ENCODE measurements at regions not wholly inside any gene's neighbourhood (a gene's known extent, or its start where the extent isn't known, plus 50 kb on each side); places are given as distances from the start of the nearest gene placed in this dataset.

DNA sequence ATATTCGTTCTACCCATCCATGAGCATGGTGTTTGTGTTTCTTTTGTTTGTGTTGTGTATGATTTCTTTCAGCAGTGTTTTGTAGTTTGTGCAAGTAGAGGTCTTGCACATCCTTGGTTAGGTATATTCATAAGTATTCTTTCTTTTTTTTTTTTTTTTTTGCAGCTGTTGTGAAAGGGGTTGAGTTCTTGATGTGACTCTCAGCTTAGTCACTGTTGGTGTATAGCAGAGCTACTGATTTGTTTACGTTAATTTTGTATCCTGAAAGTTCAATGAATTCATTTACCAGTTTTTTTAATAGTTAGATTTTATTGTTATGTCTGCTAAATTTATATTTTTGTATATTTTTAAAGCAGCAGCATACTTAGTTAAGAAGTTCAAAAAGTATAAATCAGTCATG, 834.4 kb upstream of the NRXN1 start:
- Mint-ChIP-seq H3K27ac (no peak overlapping the region), H3K4me1 (no peaks in the 10 kb centered on the region), H3K36me3 (ENCODE audit: low read depth) (no peaks in the 10 kb centered on the region; the same call in 2 of the 3 replicates), H3K4me3 (no peak overlapping the region), H3K27me3 (ENCODE audit: insufficient read depth, low read depth, poor library complexity) (peaks cover 2% of the 10 kb centered on the region), H3K9me3 (no peaks in the 10 kb centered on the region; the same call in 2 of the 3 replicates)
- DNase-seq (ENCODE audit: low spot score) (no peak), ATAC-seq (no peak)
- Histone ChIP-seq H2AFZ (no peak overlapping the region), H3K79me2 (replicated peaks; ENCODE audit: insufficient read depth) (no peaks in the 10 kb centered on the region), H3K9me2 (ENCODE audit: insufficient read depth) (no peaks in the 10 kb centered on the region), H3K4me1 (ENCODE audit: insufficient read depth) (no peaks in the 10 kb centered on the region), H3K4me2 (no peak overlapping the region), H4K20me1 (replicated peaks; ENCODE audit: insufficient read depth) (no peaks in the 10 kb centered on the region), H3F3A (replicated peaks; ENCODE audit: low read depth) (no peaks in the 10 kb centered on the region), H3K36me3 (ENCODE audit: insufficient read depth) (no peaks in the 10 kb centered on the region), H3K4me3 (no peak overlapping the region), H3K27ac (ENCODE audit: low read depth) (no peak overlapping the region), H3K27me3 (ENCODE audit: insufficient read depth) (no peaks in the 10 kb centered on the region)
- TF ChIP-seq ZNF331 (CRISPR knock-in tag; IDR thresholded peaks at IDR 0.05; ENCODE audit: low read depth): no peak

DNA sequence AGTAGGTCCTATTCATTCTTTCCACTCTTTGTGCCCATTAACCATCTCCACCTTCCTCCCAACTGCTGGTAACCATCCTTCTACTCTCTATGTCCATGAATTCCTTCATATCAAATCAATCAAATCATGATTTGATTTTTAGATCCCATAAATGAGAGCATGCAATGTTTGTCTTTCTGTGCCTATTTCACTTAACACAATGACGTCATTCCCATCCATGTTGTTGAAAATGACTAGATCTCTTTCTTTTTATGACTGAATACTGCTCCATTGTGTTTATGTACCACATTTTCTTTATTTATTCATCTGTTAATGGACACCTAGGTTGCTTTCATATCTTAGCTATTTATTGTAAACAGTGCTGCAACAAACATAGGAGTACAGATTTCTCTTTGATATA, 827.3 kb upstream of the NRXN1 start:
- DNase-seq (ENCODE audit: low spot score) (no peak), ATAC-seq (no peak)
- no peaks in the 10 kb centered on the region for H3K36me3 ChIP-seq (ENCODE audit: insufficient read depth)
- H3K4me3 ChIP-seq: no peak overlapping the region
- H3K4me3 Mint-ChIP-seq: no peak overlapping the region
- H3K79me2 ChIP-seq (replicated peaks; ENCODE audit: insufficient read depth): no peaks in the 10 kb centered on the region
- H3K27ac Mint-ChIP-seq: no peak overlapping the region
- H2AFZ ChIP-seq: no peak overlapping the region
- no peaks in the 10 kb centered on the region for H3K4me1 Mint-ChIP-seq
- no peaks in the 10 kb centered on the region for H3K27me3 Mint-ChIP-seq (ENCODE audit: insufficient read depth, low read depth, poor library complexity)
- no peaks in the 10 kb centered on the region for H3K27me3 ChIP-seq (ENCODE audit: insufficient read depth)
- H3K9me3 Mint-ChIP-seq: no peaks in the 10 kb centered on the region
- no peaks in the 10 kb centered on the region; the same call in 1 of the 2 replicates for H3K9me2 ChIP-seq (ENCODE audit: insufficient read depth)
- no peaks in the 10 kb centered on the region for H3F3A ChIP-seq (replicated peaks; ENCODE audit: low read depth)
- no peaks in the 10 kb centered on the region for H3K36me3 Mint-ChIP-seq (ENCODE audit: low read depth)
- H3K4me1 ChIP-seq (ENCODE audit: insufficient read depth): no peaks in the 10 kb centered on the region
- H3K27ac ChIP-seq (ENCODE audit: low read depth): no peak overlapping the region
- TF ChIP-seq POLR2AphosphoS5 (IDR thresholded peaks at IDR 0.05; ENCODE audit: low read depth) (no peak), ZNF114 (CRISPR knock-in tag; IDR thresholded peaks at IDR 0.05) (no peak), STAT1 (IDR thresholded peaks at IDR 0.05; ENCODE audit: unreplicated experiment) (no peak), EZH2 (IDR thresholded peaks at IDR 0.05; ENCODE audit: low read depth, unreplicated experiment) (no peak), NANOG (IDR thresholded peaks at IDR 0.05; ENCODE audit: borderline replicate concordance) (no peak)
- H4K20me1 ChIP-seq (replicated peaks; ENCODE audit: insufficient read depth): no peaks in the 10 kb centered on the region
- no peak overlapping the region for H3K4me2 ChIP-seq

DNA sequence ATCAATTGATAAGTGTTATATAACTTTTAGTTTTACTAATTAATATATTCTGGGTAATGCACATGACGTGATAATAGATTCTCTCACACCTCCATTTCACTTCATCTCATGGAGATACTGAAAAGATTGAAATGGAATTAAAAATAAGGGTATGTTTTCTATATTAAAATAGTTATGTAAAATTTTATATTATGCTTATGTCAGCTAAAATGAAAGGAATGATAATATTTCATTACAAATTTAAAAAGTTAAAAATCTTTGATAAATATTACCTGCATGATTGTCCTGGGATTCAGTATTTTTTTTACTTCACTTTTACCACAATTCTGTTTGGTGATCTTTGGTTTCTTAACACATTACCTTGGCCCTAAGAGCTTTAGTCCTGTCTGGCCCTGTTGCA, 823.8 kb upstream of the NRXN1 start:
- Histone ChIP-seq H3K79me2 (replicated peaks; ENCODE audit: insufficient read depth) (no peaks in the 10 kb centered on the region), H2AFZ (no peak overlapping the region), H3K9me2 (ENCODE audit: insufficient read depth) (no peaks in the 10 kb centered on the region; the same call in 1 of the 2 replicates)

More for the DNA sequence above, 823.8 kb upstream of the NRXN1 start:
- no peak overlapping the region for H3K4me2 ChIP-seq
- no peaks in the 10 kb centered on the region for H4K20me1 ChIP-seq (replicated peaks; ENCODE audit: insufficient read depth)
- TF ChIP-seq, protein P1, sequence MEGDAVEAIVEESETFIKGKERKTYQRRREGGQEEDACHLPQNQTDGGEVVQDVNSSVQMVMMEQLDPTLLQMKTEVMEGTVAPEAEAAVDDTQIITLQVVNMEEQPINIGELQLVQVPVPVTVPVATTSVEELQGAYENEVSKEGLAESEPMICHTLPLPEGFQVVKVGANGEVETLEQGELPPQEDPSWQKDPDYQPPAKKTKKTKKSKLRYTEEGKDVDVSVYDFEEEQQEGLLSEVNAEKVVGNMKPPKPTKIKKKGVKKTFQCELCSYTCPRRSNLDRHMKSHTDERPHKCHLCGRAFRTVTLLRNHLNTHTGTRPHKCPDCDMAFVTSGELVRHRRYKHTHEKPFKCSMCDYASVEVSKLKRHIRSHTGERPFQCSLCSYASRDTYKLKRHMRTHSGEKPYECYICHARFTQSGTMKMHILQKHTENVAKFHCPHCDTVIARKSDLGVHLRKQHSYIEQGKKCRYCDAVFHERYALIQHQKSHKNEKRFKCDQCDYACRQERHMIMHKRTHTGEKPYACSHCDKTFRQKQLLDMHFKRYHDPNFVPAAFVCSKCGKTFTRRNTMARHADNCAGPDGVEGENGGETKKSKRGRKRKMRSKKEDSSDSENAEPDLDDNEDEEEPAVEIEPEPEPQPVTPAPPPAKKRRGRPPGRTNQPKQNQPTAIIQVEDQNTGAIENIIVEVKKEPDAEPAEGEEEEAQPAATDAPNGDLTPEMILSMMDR (conservative IDR thresholded peaks at IDR 0.05; ENCODE audit: low read depth in 2 of 2): no peak
- no peak for TF ChIP-seq STAT1 (IDR thresholded peaks at IDR 0.05; ENCODE audit: unreplicated experiment)
- H3K36me3 ChIP-seq (ENCODE audit: insufficient read depth): no peaks in the 10 kb centered on the region
- Mint-ChIP-seq H3K27ac (no peak overlapping the region), H3K4me3 (no peak overlapping the region), H3K4me1 (no peaks in the 10 kb centered on the region), H3K27me3 (ENCODE audit: insufficient read depth, low read depth, poor library complexity) (no peaks in the 10 kb centered on the region), H3K36me3 (ENCODE audit: low read depth) (no peaks in the 10 kb centered on the region), H3K9me3 (no peaks in the 10 kb centered on the region)
- ATAC-seq: no peak
- DNase-seq (ENCODE audit: low spot score): no peak
- H3K27ac ChIP-seq (ENCODE audit: low read depth): no peak overlapping the region
- no peaks in the 10 kb centered on the region for H3K27me3 ChIP-seq (ENCODE audit: insufficient read depth)
- H3F3A ChIP-seq (replicated peaks; ENCODE audit: low read depth): no peaks in the 10 kb centered on the region
- no peaks in the 10 kb centered on the region for H3K4me1 ChIP-seq (ENCODE audit: insufficient read depth)
- no peak overlapping the region for H3K4me3 ChIP-seq

Data from GM23338 (cell line).